Right lobe of liver (tissue), 6 donors: ENCODE measurements at regions not wholly inside any gene's neighbourhood (a gene's known extent, or its start where the extent isn't known, plus 50 kb on each side); places are given as distances from the start of the nearest gene placed in this dataset.
A peak's percentile ranks its signal among the peaks of the same experiment; 100 is the strongest.
"Not testable (repeated sequence)": the region's sequence is repeated elsewhere in the genome, so short reads cannot be mapped to it uniquely, and the experiment has no call there.

Source experiments
- ATAC-seq, 4 donors: fragments of 200-7000 bp; cut with Tn5 transposase; one replicate each; pipeline ENCODE4 v1.9.1; 2020; ENCODE audit warnings: mild to moderate bottlenecking in 4 of 4, moderate library complexity in 4 of 4
- DNase-seq, 3 donors: peaks; one replicate each; pipeline ENCODE4 v3.0.0-alpha.2; 2020
- H3K27ac ChIP-seq, 3 donors: fragments of 200-600 bp; one replicate each; pipeline ENCODE4 v1.8.0; 2022
- H3K27me3 ChIP-seq, 2 donors: fragments of 200-600 bp; one replicate each; pipeline ENCODE4 v1.8.0; 2022
- H3K36me3 ChIP-seq, 4 donors: fragments of 200-600 bp; sonication (generic) in 1 of 4; one replicate each; pipeline versions ENCODE4 v1.5.1 to v1.8.0; 2017 to 2022; ENCODE audit warnings: control low read depth in 1 of 4
- H3K4me1 ChIP-seq, 4 donors: fragments of 200-600 bp; sonication (generic) in 1 of 4; one replicate each; pipeline versions ENCODE4 v1.5.1 to v1.8.0; 2017 to 2022; ENCODE audit warnings: control low read depth in 1 of 4
- H3K4me3 ChIP-seq, 3 donors: fragments of 200-600 bp; one replicate each; pipeline ENCODE4 v1.8.0; 2022
- H3K9me3 ChIP-seq, 4 donors: fragments of 200-600 bp; sonication (generic) in 1 of 4; one replicate each; pipeline versions ENCODE4 v1.5.1 to v1.8.0; 2017 to 2022; ENCODE audit warnings: control low read depth in 1 of 4
- POLR2A ChIP-seq: fragments of 450-650 bp; IDR thresholded peaks from one replicate; pipeline ENCODE4 v1.6.1; 2017; ENCODE audit warnings: antibody characterized with exemption, mild to moderate bottlenecking
- WGBS: methylation state at CpG from one replicate; pipeline ENCODE4 v1.1.6; 2018; ENCODE audit warnings: low coverage, low lambda C conversion rate; ENCODE audit not compliant: insufficient coverage; ENCODE audit errors: missing lambda C conversion rate; 5-methylcytosine and 5-hydroxymethylcytosine counted together
- intact Hi-C, 2 donors: fragments of 100-400 bp; cut with DNase I; formaldehyde crosslinking; loops; one replicate each; pipeline versions ENCODE4 v1.11.2 to v1.14.1; 2022
- TF ChIP-seq, protein P1 (sequence below), 4 donors: fragments of 200-600 bp in 3 of 4; fragments of 450-650 bp in 1 of 4; IDR thresholded peaks; one replicate each; pipeline versions ENCODE4 v1.5.1 to v1.8.0; 2016 to 2022; ENCODE audit warnings: antibody characterized with exemption in 4 of 4, mild to moderate bottlenecking in 2 of 4
- donor health status: DM: no; HTN: yes; CAD: no.
- donor health status: DM: no; HTN: no; CAD: no.
- donor health status: DM: no; HTN: no; CAD: no.
- donor health status: DM: no; HTN: yes; CAD: no.
- donor health status: DM: no; HTN: yes; CAD: no.

DNA sequence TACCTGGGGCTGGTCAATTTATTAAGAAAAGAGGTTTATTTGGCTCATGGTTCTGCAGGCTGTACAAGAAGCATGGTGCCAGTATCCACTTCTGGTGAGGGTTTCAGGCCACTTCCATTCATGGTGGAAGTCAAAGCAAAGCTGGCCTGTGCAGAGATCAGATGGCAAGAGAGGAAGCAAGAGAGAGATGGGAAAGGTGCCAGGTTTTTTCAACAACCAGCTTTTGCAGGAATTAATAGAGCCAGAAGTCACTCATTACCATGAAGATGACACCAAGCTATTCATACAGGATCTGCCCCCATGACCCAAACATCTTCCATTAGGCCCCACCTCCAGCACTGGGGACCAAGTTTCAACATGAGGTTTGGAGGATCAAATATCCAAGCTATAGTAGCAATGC, 56.8 kb upstream of the ST3GAL5 start:
- intact Hi-C loops, result no loop called here
- peak in 3 of 4 donors; percentile 31 to 47 (median 40) for ATAC-seq
- peak overlapping the region in 2 of 3 donors; percentile 21 to 30 for H3K27ac ChIP-seq
- peaks cover 0 to 37% (median 13%) of the 10 kb centered on the region in 4 donors for H3K4me1 ChIP-seq
- H3K27me3 ChIP-seq, result no peaks in the 10 kb centered on the region
- TF ChIP-seq, protein P1, sequence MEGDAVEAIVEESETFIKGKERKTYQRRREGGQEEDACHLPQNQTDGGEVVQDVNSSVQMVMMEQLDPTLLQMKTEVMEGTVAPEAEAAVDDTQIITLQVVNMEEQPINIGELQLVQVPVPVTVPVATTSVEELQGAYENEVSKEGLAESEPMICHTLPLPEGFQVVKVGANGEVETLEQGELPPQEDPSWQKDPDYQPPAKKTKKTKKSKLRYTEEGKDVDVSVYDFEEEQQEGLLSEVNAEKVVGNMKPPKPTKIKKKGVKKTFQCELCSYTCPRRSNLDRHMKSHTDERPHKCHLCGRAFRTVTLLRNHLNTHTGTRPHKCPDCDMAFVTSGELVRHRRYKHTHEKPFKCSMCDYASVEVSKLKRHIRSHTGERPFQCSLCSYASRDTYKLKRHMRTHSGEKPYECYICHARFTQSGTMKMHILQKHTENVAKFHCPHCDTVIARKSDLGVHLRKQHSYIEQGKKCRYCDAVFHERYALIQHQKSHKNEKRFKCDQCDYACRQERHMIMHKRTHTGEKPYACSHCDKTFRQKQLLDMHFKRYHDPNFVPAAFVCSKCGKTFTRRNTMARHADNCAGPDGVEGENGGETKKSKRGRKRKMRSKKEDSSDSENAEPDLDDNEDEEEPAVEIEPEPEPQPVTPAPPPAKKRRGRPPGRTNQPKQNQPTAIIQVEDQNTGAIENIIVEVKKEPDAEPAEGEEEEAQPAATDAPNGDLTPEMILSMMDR (IDR thresholded peaks at IDR 0.05), result no peak
- no peak for TF ChIP-seq POLR2A
- H3K9me3 ChIP-seq, result no peaks in the 10 kb centered on the region
- H3K4me3 ChIP-seq, result no peak overlapping the region
- no peaks in the 10 kb centered on the region for H3K36me3 ChIP-seq
- no peak for DNase-seq

GRCh38 chr2:85945172-85945571, 56.4 kb upstream of the ST3GAL5 start:
- 65% methylated on average over 3 of the region's 3 CpGs for WGBS
- no peaks in the 10 kb centered on the region for H3K27me3 ChIP-seq
- intact Hi-C loops, result no loop called here
- ATAC-seq (peak; percentile 51 to 72 (median 60)), DNase-seq (no peak)
- no peak for TF ChIP-seq POLR2A
- TF ChIP-seq, protein P1 (IDR thresholded peaks at IDR 0.05), result no peak
- no peak overlapping the region for H3K4me3 ChIP-seq
- no peaks in the 10 kb centered on the region for H3K9me3 ChIP-seq
- H3K4me1 ChIP-seq, result peaks cover 0 to 33% (median 13%) of the 10 kb centered on the region in 4 donors
- H3K36me3 ChIP-seq, result no peaks in the 10 kb centered on the region
- H3K27ac ChIP-seq, result peak overlapping the region in 2 of 3 donors; percentile 21 to 44

GRCh38 chr2:85942346-85942957, 53.7 kb upstream of the ST3GAL5 start:
- Histone ChIP-seq H3K4me3 (no peak overlapping the region), H3K36me3 (no peaks in the 10 kb centered on the region), H3K27me3 (no peaks in the 10 kb centered on the region), H3K4me1 (peaks cover 0 to 36% (median 13%) of the 10 kb centered on the region in 4 donors), H3K9me3 (no peaks in the 10 kb centered on the region), H3K27ac (no peak overlapping the region)
- DNase-seq, result no peak
- TF ChIP-seq, protein P1 (IDR thresholded peaks at IDR 0.05), result no peak
- no peak for TF ChIP-seq POLR2A
- intact Hi-C loops, result no loop called here
- peak in 1 of 4 donors; percentile 17 for ATAC-seq
- no CpG with 5 or more reads among the region's 1 CpG for WGBS

GRCh38 chr2:85941490-85941889, 52.7 kb upstream of the ST3GAL5 start:
- H3K9me3 ChIP-seq, DNase-seq, ATAC-seq, H3K27ac ChIP-seq, H3K36me3 ChIP-seq, H3K27me3 ChIP-seq, intact Hi-C loops, H3K4me3 ChIP-seq: not testable (repeated sequence)
- H3K4me1 ChIP-seq, result peaks cover 0 to 40% (median 15%) of the 10 kb centered on the region in 4 donors
- 71% methylated on average over 1 of the region's 2 CpGs for WGBS

DNA sequence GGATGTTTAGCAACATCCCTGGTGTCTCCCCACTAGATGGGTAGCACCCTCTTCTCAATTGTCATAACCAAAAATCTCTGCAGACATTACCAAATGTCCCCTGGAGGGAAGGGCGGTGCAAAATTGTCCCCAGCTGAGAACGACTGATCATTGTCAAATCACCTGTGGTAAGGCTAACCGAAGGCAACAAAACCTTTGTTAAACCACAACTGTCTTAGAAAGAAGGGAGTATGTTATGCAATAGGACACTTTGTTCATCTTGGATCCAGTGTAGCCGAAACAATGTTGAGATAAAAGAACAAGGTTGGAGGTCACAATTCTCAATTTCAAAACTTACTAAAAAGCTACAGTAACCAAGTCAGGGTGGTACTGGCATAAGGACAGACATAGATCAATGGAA, 50.3 kb upstream of the ST3GAL5 start:
- TF ChIP-seq POLR2A, result no peak
- TF ChIP-seq, protein P1 (IDR thresholded peaks at IDR 0.05), result no peak
- H3K36me3 ChIP-seq, result no peaks in the 10 kb centered on the region
- ATAC-seq (no peak), DNase-seq (no peak)
- H3K4me1 ChIP-seq, result peaks cover 0 to 41% (median 14%) of the 10 kb centered on the region in 4 donors
- no peaks in the 10 kb centered on the region for H3K9me3 ChIP-seq
- intact Hi-C loops, result no loop called here
- H3K27me3 ChIP-seq, result no peaks in the 10 kb centered on the region
- 43% methylated on average over 4 of the region's 4 CpGs for WGBS
- no peak overlapping the region for H3K27ac ChIP-seq
- H3K4me3 ChIP-seq, result no peak overlapping the region
